ENCODE measurements at regions not wholly inside any gene's neighbourhood (a gene's known extent, or its start where the extent isn't known, plus 50 kb on each side); places are given as distances from the start of the nearest gene placed in this dataset.

DNA sequence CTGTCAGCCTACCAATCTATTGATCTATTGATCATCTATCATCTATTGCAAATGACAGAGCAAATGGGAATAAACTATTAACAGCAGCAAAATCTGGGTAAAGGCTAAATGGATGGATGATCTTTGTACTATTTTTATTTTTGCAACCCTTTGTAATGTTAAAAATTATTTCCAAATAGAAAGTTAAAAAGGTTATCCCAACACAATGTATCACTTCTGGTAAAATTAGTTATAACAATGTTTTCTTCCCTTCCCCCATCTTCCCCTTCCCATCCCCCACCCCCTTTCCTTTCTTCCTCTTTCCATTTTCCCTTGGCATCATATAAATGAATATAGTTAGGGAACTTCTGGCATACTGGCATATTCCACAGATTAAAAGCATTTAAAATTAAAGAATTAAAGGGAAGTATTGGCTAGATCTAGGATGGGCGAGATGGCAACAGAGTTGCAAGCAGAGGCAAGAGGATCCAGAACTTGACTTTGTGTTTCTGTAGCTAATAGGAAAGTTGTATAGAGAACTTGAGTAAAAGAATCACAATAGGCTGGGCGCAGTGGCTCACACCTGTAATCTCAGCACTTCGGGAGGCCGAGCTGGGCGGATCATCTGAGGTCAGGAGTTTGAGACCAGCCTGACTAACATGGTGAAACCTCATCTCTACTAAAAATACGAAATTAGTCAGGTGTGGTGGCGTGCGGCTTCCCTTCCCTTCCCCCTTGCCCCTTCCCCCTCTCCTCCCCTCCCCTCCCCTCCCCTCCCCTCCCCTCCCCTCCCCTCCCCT lies 66.6 kb upstream of the TAF11L2 start:
- TF ChIP-seq, protein P1, sequence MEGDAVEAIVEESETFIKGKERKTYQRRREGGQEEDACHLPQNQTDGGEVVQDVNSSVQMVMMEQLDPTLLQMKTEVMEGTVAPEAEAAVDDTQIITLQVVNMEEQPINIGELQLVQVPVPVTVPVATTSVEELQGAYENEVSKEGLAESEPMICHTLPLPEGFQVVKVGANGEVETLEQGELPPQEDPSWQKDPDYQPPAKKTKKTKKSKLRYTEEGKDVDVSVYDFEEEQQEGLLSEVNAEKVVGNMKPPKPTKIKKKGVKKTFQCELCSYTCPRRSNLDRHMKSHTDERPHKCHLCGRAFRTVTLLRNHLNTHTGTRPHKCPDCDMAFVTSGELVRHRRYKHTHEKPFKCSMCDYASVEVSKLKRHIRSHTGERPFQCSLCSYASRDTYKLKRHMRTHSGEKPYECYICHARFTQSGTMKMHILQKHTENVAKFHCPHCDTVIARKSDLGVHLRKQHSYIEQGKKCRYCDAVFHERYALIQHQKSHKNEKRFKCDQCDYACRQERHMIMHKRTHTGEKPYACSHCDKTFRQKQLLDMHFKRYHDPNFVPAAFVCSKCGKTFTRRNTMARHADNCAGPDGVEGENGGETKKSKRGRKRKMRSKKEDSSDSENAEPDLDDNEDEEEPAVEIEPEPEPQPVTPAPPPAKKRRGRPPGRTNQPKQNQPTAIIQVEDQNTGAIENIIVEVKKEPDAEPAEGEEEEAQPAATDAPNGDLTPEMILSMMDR (IDR thresholded peaks at IDR 0.05) = no peak
- TF ChIP-seq ZFX (IDR thresholded peaks at IDR 0.05; ENCODE audit: borderline replicate concordance) = no peak
